GM23248 (cell line): ENCODE measurements at regions not wholly inside any gene's neighbourhood (a gene's known extent, or its start where the extent isn't known, plus 50 kb on each side); places are given as distances from the start of the nearest gene placed in this dataset.

Experiments used
- EZH2 ChIP-seq: fragments of 200-600 bp; sonication (generic); IDR thresholded peaks from 2 replicates; pipeline ENCODE4 v1.6.1; 2018; ENCODE audit warnings: antibody characterized with exemption, mild to moderate bottlenecking; ENCODE audit not compliant: insufficient read depth, poor library complexity, severe bottlenecking
- EZH2phosphoT487 ChIP-seq: fragments of 200-600 bp; sonication (generic); IDR thresholded peaks from 2 replicates; pipeline ENCODE4 v1.6.1; 2018; ENCODE audit warnings: antibody characterized with exemption, moderate library complexity, mild to moderate bottlenecking, low read depth; ENCODE audit not compliant: insufficient read depth

DNA sequence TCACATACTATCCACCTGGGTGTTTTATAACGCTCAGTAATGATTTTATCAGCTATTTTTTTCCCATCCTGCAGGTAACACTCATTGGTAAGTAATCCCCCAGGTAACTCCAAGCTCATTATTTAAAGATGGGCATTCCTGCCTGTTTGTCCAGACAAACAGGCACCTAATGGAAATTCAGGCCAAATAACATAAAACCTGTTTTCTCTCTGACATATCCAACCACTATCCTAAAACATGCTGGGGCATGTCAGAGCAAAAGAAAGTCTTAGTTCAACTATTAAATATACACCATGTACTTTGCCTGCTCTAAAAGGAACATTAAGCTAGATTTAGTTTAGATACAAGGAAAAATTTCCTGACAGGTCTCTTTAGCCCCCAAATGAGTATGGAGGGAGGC is 987.7 kb downstream of the TTLL7 start:
- TF ChIP-seq EZH2 (no peak), EZH2phosphoT487 (no peak)
